Gastroesophageal sphincter (tissue), 3 donors: ENCODE measurements at regions not wholly inside any gene's neighbourhood (a gene's known extent, or its start where the extent isn't known, plus 50 kb on each side); places are given as distances from the start of the nearest gene placed in this dataset.

ENCODE experiments used
- EP300 ChIP-seq: sonication (generic); formaldehyde crosslinking; IDR thresholded peaks from one replicate; pipeline ENCODE4 v1.6.1; 2017; ENCODE audit warnings: antibody characterized with exemption, mild to moderate bottlenecking
- POLR2A ChIP-seq, 2 donors: fragments of 450-650 bp; IDR thresholded peaks; one replicate each; pipeline ENCODE4 v1.6.1; 2017; ENCODE audit warnings: antibody characterized with exemption in 2 of 2, mild to moderate bottlenecking in 2 of 2, moderate library complexity in 1 of 2
- POLR2AphosphoS5 ChIP-seq: sonication (generic); formaldehyde crosslinking; IDR thresholded peaks from one replicate; pipeline ENCODE4 v1.6.1; 2017; ENCODE audit warnings: antibody characterized with exemption
- TF ChIP-seq, protein P1 (sequence below), 4 experiments: fragments of 200-600 bp in 2 of 4; fragments of 450-650 bp in 2 of 4; sonication (generic) in 1 of 4; IDR thresholded peaks; one replicate each; pipeline ENCODE4 v1.5.1; 2017 to 2019; ENCODE audit warnings: antibody characterized with exemption in 4 of 4, mild to moderate bottlenecking in 2 of 4, moderate library complexity in 2 of 4

DNA sequence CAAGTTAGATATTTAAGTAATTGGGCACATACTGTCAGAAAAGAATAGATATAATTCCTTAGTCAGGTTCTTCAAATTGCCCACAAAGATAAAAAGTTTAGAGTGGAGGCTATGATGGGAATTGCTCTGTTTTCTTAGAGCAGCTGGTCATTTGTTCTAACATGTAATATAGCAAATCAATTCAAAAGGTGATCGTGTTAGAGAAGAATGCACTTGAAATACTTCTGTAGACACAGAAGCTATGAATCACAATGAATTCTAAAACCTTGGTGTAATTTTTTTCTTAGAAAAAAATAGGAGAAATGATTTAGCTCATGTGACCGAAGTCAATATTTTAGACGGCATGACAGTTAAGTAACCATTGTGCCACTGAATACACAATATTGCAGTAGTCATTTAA, 918.1 kb upstream of the LRATD1 start:
- TF ChIP-seq, protein P1, sequence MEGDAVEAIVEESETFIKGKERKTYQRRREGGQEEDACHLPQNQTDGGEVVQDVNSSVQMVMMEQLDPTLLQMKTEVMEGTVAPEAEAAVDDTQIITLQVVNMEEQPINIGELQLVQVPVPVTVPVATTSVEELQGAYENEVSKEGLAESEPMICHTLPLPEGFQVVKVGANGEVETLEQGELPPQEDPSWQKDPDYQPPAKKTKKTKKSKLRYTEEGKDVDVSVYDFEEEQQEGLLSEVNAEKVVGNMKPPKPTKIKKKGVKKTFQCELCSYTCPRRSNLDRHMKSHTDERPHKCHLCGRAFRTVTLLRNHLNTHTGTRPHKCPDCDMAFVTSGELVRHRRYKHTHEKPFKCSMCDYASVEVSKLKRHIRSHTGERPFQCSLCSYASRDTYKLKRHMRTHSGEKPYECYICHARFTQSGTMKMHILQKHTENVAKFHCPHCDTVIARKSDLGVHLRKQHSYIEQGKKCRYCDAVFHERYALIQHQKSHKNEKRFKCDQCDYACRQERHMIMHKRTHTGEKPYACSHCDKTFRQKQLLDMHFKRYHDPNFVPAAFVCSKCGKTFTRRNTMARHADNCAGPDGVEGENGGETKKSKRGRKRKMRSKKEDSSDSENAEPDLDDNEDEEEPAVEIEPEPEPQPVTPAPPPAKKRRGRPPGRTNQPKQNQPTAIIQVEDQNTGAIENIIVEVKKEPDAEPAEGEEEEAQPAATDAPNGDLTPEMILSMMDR (IDR thresholded peaks at IDR 0.05) = no peak
- TF ChIP-seq POLR2AphosphoS5 = no peak
- no peak for TF ChIP-seq POLR2A (IDR thresholded peaks at IDR 0.05)
- TF ChIP-seq EP300 = no peak
